ENCODE measurements at regions not wholly inside any gene's neighbourhood (a gene's known extent, or its start where the extent isn't known, plus 50 kb on each side); places are given as distances from the start of the nearest gene placed in this dataset.

GRCh38 chr4:64588507-64588906, 179.3 kb upstream of the TECRL start:
- no peak for TF ChIP-seq CTCF (IDR thresholded peaks at IDR 0.05)
- no peak for TF ChIP-seq POLR2A (IDR thresholded peaks at IDR 0.05)

Measured in uterus (tissue), 2 donors.